ENCODE measurements at regions not wholly inside any gene's neighbourhood (a gene's known extent, or its start where the extent isn't known, plus 50 kb on each side); places are given as distances from the start of the nearest gene placed in this dataset.

DNA sequence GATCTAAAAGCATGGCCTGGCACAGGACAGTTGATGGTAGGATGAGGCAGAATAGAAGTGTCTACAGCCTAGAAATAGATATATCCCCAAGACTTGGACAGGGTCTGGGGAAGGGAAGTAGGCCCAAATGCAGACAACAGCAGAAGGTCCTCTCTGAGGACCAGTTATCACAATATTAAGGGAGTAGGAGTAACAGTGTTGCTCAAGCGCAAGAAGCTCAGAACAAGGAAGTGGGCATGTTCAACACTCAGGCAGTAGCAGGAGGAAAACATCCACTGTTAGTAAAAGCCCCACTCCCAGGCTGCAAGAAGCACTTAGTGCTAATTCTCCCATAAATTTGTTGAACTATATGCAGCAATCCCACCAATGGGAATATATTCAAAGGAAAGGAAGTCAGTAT lies 314.7 kb downstream of the METTL4 start:
- H3K4me1 ChIP-seq (ENCODE audit: insufficient read depth, low read length) = no peaks in the 10 kb centered on the region
- no peak overlapping the region for H3K4me2 ChIP-seq (ENCODE audit: low read length)
- no peaks in the 10 kb centered on the region for H3K36me3 ChIP-seq (ENCODE audit: insufficient read depth, low read length)
- H4K20me1 ChIP-seq (ENCODE audit: insufficient read depth, low read length) = no peaks in the 10 kb centered on the region
- no peak overlapping the region for H3K27ac ChIP-seq (ENCODE audit: low read depth, low read length)
- no peaks in the 10 kb centered on the region for H3K9me3 ChIP-seq (ENCODE audit: insufficient read depth, low read depth, low read length)
- Mint-ChIP-seq H3K27ac (ENCODE audit: unreplicated experiment) (no peak overlapping the region), H3K9me3 (ENCODE audit: unreplicated experiment) (peaks cover 2% of the 10 kb centered on the region), H3K36me3 (ENCODE audit: low read depth, unreplicated experiment) (no peaks in the 10 kb centered on the region), H3K27me3 (ENCODE audit: low read depth, unreplicated experiment) (no peaks in the 10 kb centered on the region), H3K4me1 (ENCODE audit: low read depth, unreplicated experiment) (no peaks in the 10 kb centered on the region), H3K4me3 (ENCODE audit: unreplicated experiment) (no peak overlapping the region)
- no peak overlapping the region for H3K9ac ChIP-seq (ENCODE audit: low read length)
- TF ChIP-seq, protein P1, sequence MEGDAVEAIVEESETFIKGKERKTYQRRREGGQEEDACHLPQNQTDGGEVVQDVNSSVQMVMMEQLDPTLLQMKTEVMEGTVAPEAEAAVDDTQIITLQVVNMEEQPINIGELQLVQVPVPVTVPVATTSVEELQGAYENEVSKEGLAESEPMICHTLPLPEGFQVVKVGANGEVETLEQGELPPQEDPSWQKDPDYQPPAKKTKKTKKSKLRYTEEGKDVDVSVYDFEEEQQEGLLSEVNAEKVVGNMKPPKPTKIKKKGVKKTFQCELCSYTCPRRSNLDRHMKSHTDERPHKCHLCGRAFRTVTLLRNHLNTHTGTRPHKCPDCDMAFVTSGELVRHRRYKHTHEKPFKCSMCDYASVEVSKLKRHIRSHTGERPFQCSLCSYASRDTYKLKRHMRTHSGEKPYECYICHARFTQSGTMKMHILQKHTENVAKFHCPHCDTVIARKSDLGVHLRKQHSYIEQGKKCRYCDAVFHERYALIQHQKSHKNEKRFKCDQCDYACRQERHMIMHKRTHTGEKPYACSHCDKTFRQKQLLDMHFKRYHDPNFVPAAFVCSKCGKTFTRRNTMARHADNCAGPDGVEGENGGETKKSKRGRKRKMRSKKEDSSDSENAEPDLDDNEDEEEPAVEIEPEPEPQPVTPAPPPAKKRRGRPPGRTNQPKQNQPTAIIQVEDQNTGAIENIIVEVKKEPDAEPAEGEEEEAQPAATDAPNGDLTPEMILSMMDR (IDR thresholded peaks at IDR 0.05; ENCODE audit: insufficient read depth, low read depth, low read length) = no peak
- TF ChIP-seq EZH2 (IDR thresholded peaks at IDR 0.05; ENCODE audit: insufficient read depth, low read length) = no peak
- no peaks in the 10 kb centered on the region for H3K79me2 ChIP-seq (ENCODE audit: insufficient read depth, low read length)
- no peak overlapping the region for H2AFZ ChIP-seq (ENCODE audit: low read depth, low read length)
- FAIRE-seq (no peak), DNase-seq (ENCODE audit: low read depth) (no peak)
- no peaks in the 10 kb centered on the region for H3K27me3 ChIP-seq (ENCODE audit: insufficient read depth, low read length)
- no peak overlapping the region for H3K4me3 ChIP-seq (ENCODE audit: insufficient read depth, low read depth, low read length)

DNA sequence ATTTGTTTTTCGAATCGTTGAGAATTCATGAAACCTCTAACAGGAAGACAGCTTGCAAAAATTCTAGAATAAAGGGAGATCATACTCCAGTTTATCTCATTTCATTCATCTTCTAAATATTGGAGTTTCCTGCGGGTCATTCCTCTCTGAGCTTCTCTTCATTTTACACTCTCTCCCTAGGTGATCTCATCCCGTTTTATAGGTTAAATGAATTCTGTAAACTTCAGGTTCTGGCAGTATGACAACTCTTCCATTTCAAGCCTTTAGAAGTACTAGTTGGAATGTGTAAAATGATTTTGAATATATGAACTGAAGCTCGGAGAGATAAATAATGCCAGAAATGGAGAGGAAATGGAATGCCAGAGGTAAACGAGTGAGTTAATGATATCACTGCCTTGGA lies 312.4 kb downstream of the METTL4 start:
- Histone ChIP-seq H3K36me3 (ENCODE audit: insufficient read depth, low read length) (no peaks in the 10 kb centered on the region), H4K20me1 (ENCODE audit: insufficient read depth, low read length) (no peaks in the 10 kb centered on the region), H3K79me2 (ENCODE audit: insufficient read depth, low read length) (no peaks in the 10 kb centered on the region), H3K27ac (ENCODE audit: low read depth, low read length) (no peak overlapping the region), H3K9me3 (ENCODE audit: insufficient read depth, low read depth, low read length) (no peaks in the 10 kb centered on the region), H2AFZ (ENCODE audit: low read depth, low read length) (no peak overlapping the region), H3K4me2 (ENCODE audit: low read length) (no peak overlapping the region), H3K4me3 (ENCODE audit: insufficient read depth, low read depth, low read length) (no peak overlapping the region), H3K4me1 (ENCODE audit: insufficient read depth, low read length) (no peaks in the 10 kb centered on the region), H3K9ac (ENCODE audit: low read length) (no peak overlapping the region), H3K27me3 (ENCODE audit: insufficient read depth, low read length) (no peaks in the 10 kb centered on the region)
- no peaks in the 10 kb centered on the region for H3K27me3 Mint-ChIP-seq (ENCODE audit: low read depth, unreplicated experiment)
- DNase-seq (ENCODE audit: low read depth) (no peak), FAIRE-seq (peak; percentile 41)
- no peak overlapping the region for H3K4me3 Mint-ChIP-seq (ENCODE audit: unreplicated experiment)
- no peaks in the 10 kb centered on the region for H3K36me3 Mint-ChIP-seq (ENCODE audit: low read depth, unreplicated experiment)
- TF ChIP-seq EZH2 (IDR thresholded peaks at IDR 0.05; ENCODE audit: insufficient read depth, low read length) = no peak
- TF ChIP-seq, protein P1 (IDR thresholded peaks at IDR 0.05; ENCODE audit: insufficient read depth, low read depth, low read length) = no peak
- H3K4me1 Mint-ChIP-seq (ENCODE audit: low read depth, unreplicated experiment) = no peaks in the 10 kb centered on the region
- no peak overlapping the region for H3K27ac Mint-ChIP-seq (ENCODE audit: unreplicated experiment)
- H3K9me3 Mint-ChIP-seq (ENCODE audit: unreplicated experiment) = peaks cover 2% of the 10 kb centered on the region

DNA sequence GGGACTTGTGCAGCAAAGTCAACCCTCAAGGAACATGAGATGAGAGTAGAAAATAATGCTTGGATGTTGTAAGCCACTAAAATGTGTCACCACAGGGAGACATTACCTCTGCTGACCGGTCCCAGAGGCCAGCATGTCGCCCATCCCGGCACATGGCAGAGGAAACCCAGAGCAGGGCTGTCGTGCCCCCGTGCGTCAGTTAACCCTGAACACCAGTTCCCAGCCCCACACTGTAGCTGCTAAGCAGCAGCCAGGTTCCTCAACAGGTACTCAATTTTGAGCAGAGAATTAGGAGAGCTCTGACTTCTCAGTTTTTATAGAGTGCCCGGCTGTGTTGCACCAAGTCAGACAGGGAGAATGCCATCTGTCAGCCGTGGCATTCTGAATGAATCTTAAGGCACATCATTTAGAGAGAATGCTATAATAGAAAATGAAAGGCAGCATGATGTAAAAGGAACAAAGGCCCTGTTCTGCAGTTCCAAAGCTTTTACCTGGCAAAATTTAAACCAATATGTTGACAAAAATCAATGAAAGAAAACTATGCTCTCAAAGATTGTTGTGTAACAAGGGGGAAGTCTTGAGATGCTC lies 307.9 kb downstream of the METTL4 start:
- no peaks in the 10 kb centered on the region for H3K4me1 ChIP-seq (ENCODE audit: insufficient read depth, low read length)
- Mint-ChIP-seq H3K9me3 (ENCODE audit: unreplicated experiment) (no peaks in the 10 kb centered on the region), H3K4me3 (ENCODE audit: unreplicated experiment) (no peak overlapping the region), H3K27ac (ENCODE audit: unreplicated experiment) (no peak overlapping the region), H3K27me3 (ENCODE audit: low read depth, unreplicated experiment) (peaks cover 4% of the 10 kb centered on the region), H3K36me3 (ENCODE audit: low read depth, unreplicated experiment) (no peaks in the 10 kb centered on the region), H3K4me1 (ENCODE audit: low read depth, unreplicated experiment) (no peaks in the 10 kb centered on the region)
- DNase-seq (ENCODE audit: low read depth) (no peak), FAIRE-seq (no peak)
- H3K27me3 ChIP-seq (ENCODE audit: insufficient read depth, low read length) = no peaks in the 10 kb centered on the region
- H3K27ac ChIP-seq (ENCODE audit: low read depth, low read length) = no peak overlapping the region
- H3K36me3 ChIP-seq (ENCODE audit: insufficient read depth, low read length) = no peaks in the 10 kb centered on the region
- no peaks in the 10 kb centered on the region for H3K9me3 ChIP-seq (ENCODE audit: insufficient read depth, low read depth, low read length)
- no peak for TF ChIP-seq EZH2 (IDR thresholded peaks at IDR 0.05; ENCODE audit: insufficient read depth, low read length)
- TF ChIP-seq, protein P1 (IDR thresholded peaks at IDR 0.05; ENCODE audit: insufficient read depth, low read depth, low read length) = no peak
- no peak overlapping the region for H3K9ac ChIP-seq (ENCODE audit: low read length)
- H3K4me3 ChIP-seq (ENCODE audit: insufficient read depth, low read depth, low read length) = no peak overlapping the region
- H2AFZ ChIP-seq (ENCODE audit: low read depth, low read length) = no peak overlapping the region
- no peak overlapping the region for H3K4me2 ChIP-seq (ENCODE audit: low read length)
- no peaks in the 10 kb centered on the region for H3K79me2 ChIP-seq (ENCODE audit: insufficient read depth, low read length)
- no peaks in the 10 kb centered on the region for H4K20me1 ChIP-seq (ENCODE audit: insufficient read depth, low read length)

All from astrocyte (in vitro differentiated cells and primary cell).